ENCODE measurements at regions not wholly inside any gene's neighbourhood (a gene's known extent, or its start where the extent isn't known, plus 50 kb on each side); places are given as distances from the start of the nearest gene placed in this dataset.
A peak's percentile ranks its signal among the peaks of the same experiment; 100 is the strongest.

- DNase-seq = no peak
Observed at GRCh38 chr6:168227840-168228239, 91.7 kb downstream of the DACT2 start.

GRCh38 chr6:168226902-168227318, 92.7 kb downstream of the DACT2 start:
- DNase-seq = no peak

DNA sequence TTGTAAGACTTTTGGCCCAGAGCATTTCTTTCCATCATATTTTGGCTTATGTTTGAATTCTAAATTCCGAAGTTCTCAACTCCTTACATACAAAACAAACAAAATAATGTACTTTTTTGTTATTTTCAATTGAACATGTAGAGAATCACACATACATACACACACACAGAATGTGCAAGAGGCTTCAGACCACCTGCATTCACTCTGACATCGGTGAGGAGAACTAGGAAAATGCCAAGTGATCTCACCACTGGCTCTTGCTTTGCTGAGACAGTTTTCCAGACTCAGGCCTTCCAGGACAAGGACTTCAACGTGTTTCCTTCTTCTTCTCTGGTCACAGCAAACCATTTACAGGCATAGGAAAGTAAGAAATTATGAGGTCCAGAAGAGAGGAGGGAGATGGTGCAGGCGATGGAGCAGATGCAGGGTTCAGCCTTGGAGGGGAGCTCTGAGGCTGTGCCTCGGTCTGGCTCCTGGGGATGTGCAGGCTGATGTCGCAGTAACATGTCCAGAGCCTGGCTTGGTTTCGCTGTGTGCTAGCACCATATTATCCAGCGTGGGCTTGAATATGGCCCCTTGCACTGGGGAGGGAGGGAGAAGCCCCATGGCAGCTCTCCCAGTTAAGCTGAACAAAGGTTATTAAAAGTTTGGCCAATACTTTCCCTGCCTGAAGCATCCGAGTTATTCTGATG, 93.4 kb downstream of the DACT2 start:
- no peak for DNase-seq

GRCh38 chr6:168225471-168225911, 94.1 kb downstream of the DACT2 start:
- no peak for DNase-seq

GRCh38 chr6:168223755-168224154, 95.8 kb downstream of the DACT2 start:
- DNase-seq = no peak

DNA sequence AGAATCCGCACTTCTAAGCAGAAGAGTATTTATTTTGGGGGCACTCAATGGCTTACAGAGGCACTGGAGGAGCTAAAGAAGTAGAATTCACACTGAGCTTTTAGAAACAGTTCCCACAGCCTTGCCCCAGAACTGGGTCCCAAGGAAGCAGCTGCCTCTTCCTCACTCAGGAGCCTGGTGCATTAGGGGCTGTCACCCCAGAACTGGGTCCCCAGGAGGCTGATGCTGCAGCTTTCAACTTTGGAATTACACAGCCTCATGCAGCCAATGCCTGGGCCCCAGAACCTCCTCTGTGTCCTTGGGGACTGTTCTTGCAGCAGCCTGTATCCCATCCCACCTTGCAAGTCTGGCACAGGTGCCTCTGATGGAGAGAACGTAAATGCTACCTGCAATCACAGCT, 96.4 kb downstream of the DACT2 start:
- DNase-seq = no peak

GRCh38 chr6:168222115-168223043, 97.2 kb downstream of the DACT2 start:
- DNase-seq = no peak

- DNase-seq = no peak
Observed at GRCh38 chr6:168221497-168222079, 98.0 kb downstream of the DACT2 start.

DNA sequence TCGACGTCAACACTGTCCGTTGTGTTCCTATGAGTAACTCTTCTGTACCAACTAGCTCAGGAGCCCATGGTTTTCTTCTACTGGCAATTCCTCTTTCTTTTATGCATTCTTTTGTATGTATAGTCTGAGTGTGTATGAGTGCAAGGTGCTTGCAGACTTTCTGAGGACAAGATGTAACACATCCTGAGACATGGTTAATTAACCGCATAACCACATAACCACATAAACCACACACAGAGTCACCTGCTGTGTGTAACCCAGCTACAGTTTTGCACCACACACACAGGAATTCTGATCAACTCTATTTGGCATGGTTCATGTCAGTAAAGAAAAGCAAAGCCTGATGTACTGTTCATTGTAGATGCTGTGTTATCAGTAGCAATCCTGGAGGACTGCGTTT, 98.6 kb downstream of the DACT2 start:
- no peak for DNase-seq

- no peak for DNase-seq
Observed at GRCh38 chr6:168219804-168220203, 99.8 kb downstream of the DACT2 start.

- no peak for DNase-seq
Observed at GRCh38 chr6:168218785-168219566, 100.6 kb downstream of the DACT2 start.

- no peak for DNase-seq
Observed at GRCh38 chr6:168217880-168218537, 101.6 kb downstream of the DACT2 start.

- no peak for DNase-seq
Observed at GRCh38 chr6:168217216-168217879, 102.2 kb downstream of the DACT2 start.

DNA sequence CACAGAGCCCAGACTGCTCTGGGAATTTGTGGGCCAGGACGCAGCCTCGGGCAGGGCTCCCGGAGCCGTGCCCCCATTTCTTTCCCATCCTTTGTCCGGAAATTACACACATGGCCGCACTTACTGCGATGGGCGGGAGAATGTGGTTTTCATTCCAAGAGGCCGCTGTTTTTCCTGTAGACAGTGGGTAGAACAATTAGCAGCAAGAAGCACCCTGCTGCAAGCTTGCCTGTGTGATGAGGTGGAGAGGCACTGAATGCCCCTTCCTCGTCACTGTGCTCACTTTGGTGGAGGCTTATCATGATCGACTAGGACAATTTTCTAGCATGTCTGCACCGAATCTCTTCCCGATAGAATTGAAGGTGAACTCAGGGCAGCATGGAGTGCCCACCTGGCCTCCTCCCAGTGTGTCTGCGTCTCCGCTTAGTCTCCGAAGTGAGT, 102.8 kb downstream of the DACT2 start:
- peak; percentile 31 for DNase-seq

GRCh38 chr6:168216117-168216516, 103.5 kb downstream of the DACT2 start:
- DNase-seq = no peak

GRCh38 chr6:168215121-168215808, 104.3 kb downstream of the DACT2 start:
- DNase-seq = no peak

DNA sequence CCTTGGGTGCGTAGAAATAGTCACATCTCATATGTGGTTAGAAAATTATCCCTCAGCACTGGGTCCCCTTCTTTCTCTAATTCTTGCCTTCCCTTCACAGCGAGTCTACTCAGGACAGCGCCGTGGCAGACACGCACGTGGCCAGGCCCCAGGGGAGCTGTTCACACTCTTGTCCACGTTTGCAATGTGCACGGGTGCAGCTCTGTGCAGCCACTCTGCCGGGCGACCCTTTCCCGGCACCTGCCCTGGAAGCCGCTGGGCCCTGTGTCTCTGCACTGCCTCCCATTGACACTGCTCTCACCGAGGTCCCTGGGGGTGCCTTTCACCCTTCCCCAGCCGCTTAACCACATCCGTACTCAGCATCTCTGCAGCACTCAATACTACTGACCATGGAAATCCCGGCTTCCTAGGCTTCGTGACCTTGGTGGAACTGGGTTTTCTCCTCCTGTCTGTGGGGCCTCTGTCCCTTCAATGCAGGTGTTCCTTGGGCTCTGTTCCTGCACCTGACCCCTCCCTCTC, 104.9 kb downstream of the DACT2 start:
- DNase-seq = no peak

- no peak for DNase-seq
Observed at GRCh38 chr6:168213121-168213524, 106.5 kb downstream of the DACT2 start.

- no peak for DNase-seq
Observed at GRCh38 chr6:168212362-168212761, 107.2 kb downstream of the DACT2 start.

DNA sequence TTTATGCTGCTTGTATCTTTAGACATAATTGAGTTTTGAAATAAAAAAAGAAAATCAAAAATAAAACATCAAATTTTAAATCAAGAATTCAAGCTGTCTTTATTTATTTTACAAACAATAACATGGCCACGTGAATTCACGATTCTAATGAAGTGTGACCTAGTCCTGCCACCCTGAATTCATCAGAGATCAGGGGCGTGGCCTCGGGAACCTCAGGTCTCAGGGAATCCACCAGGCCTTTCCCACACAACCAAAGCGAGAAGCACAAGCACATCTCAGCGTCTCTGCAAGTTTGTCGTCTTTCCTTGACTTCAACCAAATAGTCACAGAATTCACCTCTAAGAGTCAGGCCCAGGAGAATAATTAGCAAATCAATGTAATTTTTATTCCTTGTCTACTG, 107.9 kb downstream of the DACT2 start:
- no peak for DNase-seq
